ENCODE measurements at regions not wholly inside any gene's neighbourhood (a gene's known extent, or its start where the extent isn't known, plus 50 kb on each side); places are given as distances from the start of the nearest gene placed in this dataset.

- TF ChIP-seq CTCF (conservative IDR thresholded peaks at IDR 0.05) (no peak), ZFX (IDR thresholded peaks at IDR 0.05) (no peak)
Observed at GRCh38 chr7:17487343-17487742, 188.9 kb downstream of the AHR start.
